Stimulated activated CD4-positive, alpha-beta T cell treated with anti-CD3 and anti-CD28 coated beads, TNF-alpha, amount 100 ng/mL, for 4 hours (primary cell): ENCODE measurements at regions not wholly inside any gene's neighbourhood (a gene's known extent, or its start where the extent isn't known, plus 50 kb on each side); places are given as distances from the start of the nearest gene placed in this dataset.
"Not testable (repeated sequence)": the region's sequence is repeated elsewhere in the genome, so short reads cannot be mapped to it uniquely, and the experiment has no call there.

Experiments
- DNase-seq, 3 experiments: peaks; one replicate each; pipeline ENCODE4 v3.0.0-alpha.2; 2020; ENCODE audit warnings: low read depth in 3 of 3

- DNase-seq, result no peak
Measured at GRCh38 chr22:19641254-19641982, 72.9 kb upstream of the SEPTIN5 start.

GRCh38 chr22:19641983-19642451, 72.3 kb upstream of the SEPTIN5 start:
- no peak for DNase-seq

GRCh38 chr22:19643448-19644313, 70.6 kb upstream of the SEPTIN5 start:
- no peak for DNase-seq

GRCh38 chr22:19644314-19645223, 69.7 kb upstream of the SEPTIN5 start:
- DNase-seq, result no peak

GRCh38 chr22:19645391-19645790, 68.9 kb upstream of the SEPTIN5 start:
- DNase-seq, result no peak

- DNase-seq, result no peak
Measured at GRCh38 chr22:19645905-19646304, 68.4 kb upstream of the SEPTIN5 start.

- no peak for DNase-seq
Measured at GRCh38 chr22:19646383-19646782, 67.9 kb upstream of the SEPTIN5 start.

- DNase-seq, result no peak
Measured at GRCh38 chr22:19648419-19648929, 65.8 kb upstream of the SEPTIN5 start.

GRCh38 chr22:19652316-19652715, 62.0 kb upstream of the SEPTIN5 start:
- no peak for DNase-seq

GRCh38 chr22:19654338-19654987, 59.8 kb upstream of the SEPTIN5 start:
- DNase-seq, result no peak

GRCh38 chr22:19655399-19655798, 58.9 kb upstream of the SEPTIN5 start:
- DNase-seq, result no peak

- DNase-seq, result no peak
Measured at GRCh38 chr22:19656541-19657251, 57.6 kb upstream of the SEPTIN5 start.

GRCh38 chr22:19657252-19658056, 56.8 kb upstream of the SEPTIN5 start:
- no peak for DNase-seq

- no peak for DNase-seq
Measured at GRCh38 chr22:19658057-19658966, 56.0 kb upstream of the SEPTIN5 start.

GRCh38 chr22:19658967-19659804, 55.1 kb upstream of the SEPTIN5 start:
- DNase-seq, result no peak

- no peak for DNase-seq
Measured at GRCh38 chr22:19659805-19660345, 54.4 kb upstream of the SEPTIN5 start.

- not testable (repeated sequence) for DNase-seq
Measured at GRCh38 chr22:19660583-19660982, 53.7 kb upstream of the SEPTIN5 start.
